ENCODE measurements at regions not wholly inside any gene's neighbourhood (a gene's known extent, or its start where the extent isn't known, plus 50 kb on each side); places are given as distances from the start of the nearest gene placed in this dataset.

GRCh38 chr5:58369513-58370190 lies 90.2 kb downstream of the PLK2 start:
- WGBS, 4 donors: 39 to 44% (median 42%) methylated on average over 5 of the region's 5 CpGs

DNA sequence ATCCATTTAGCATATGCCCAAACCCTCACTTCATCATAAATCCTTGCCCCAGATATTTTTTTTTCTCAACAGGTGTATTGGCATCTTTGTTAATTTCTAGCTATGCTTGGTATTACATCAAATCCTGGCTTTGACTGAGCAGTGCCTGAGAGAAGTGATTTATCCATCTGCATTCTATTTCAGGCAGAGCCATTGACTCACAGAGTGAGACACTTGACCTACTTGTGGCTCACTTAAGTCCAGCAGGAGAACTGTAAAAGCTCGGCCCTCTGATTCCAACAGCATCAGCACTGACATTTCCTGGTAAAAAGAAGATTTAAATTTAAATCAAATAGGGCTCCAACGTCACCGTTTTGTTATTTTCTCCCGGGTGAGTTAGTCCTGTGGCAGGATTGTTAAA lies 93.4 kb downstream of the PLK2 start:
- Histone ChIP-seq H3K9me3 (peaks cover 0 to under 1% (median 0%) of the 10 kb centered on the region in 12 donors), H3K4me3 (no peak overlapping the region), H3K27ac (peak overlapping the region in 9 of 12 donors; percentile 4 to 76 (median 55)), H3K36me3 (no peaks in the 10 kb centered on the region), H3K4me1 (peaks cover 0 to 17% (median 0%) of the 10 kb centered on the region in 12 donors), H3K27me3 (no peaks in the 10 kb centered on the region)
- intact Hi-C loops (cut with DNase I): loop anchor here in 4 of 10 donors (10.0 kb wide), 3 partner anchors 88 to 702 kb away; no protein-coding TSS in a partner anchor
- 31 to 42% (median 39%) methylated on average over 3 to 4 of the region's 4 CpGs for WGBS, 4 donors
- no peak for TF ChIP-seq CTCF (IDR thresholded peaks at IDR 0.05)
- TF ChIP-seq POLR2A (IDR thresholded peaks at IDR 0.05): no peak
- DNase-seq (peak in 1 of 5 donors; percentile 26), ATAC-seq (peak; percentile 82 to 96 (median 91))

More at GRCh38 chr5:58369513-58370190, 90.2 kb downstream of the PLK2 start:
- DNase-seq (peak in 1 of 5 donors; percentile 22), ATAC-seq (peak; percentile 51 to 61 (median 55))
- no peak overlapping the region for H3K4me3 ChIP-seq
- no peaks in the 10 kb centered on the region for H3K27me3 ChIP-seq
- no peak for TF ChIP-seq POLR2A (IDR thresholded peaks at IDR 0.05)
- H3K27ac ChIP-seq: peak overlapping the region in 5 of 12 donors; percentile 8 to 49 (median 30)
- peaks cover 0 to 10% (median 0%) of the 10 kb centered on the region in 12 donors for H3K9me3 ChIP-seq
- intact Hi-C loops (cut with DNase I): loop anchor here in 4 of 10 donors (10.0 kb wide), 3 partner anchors 85 to 705 kb away; no protein-coding TSS in a partner anchor
- H3K36me3 ChIP-seq: no peaks in the 10 kb centered on the region
- H3K4me1 ChIP-seq: peaks cover 0 to 14% (median 0%) of the 10 kb centered on the region in 12 donors

DNA sequence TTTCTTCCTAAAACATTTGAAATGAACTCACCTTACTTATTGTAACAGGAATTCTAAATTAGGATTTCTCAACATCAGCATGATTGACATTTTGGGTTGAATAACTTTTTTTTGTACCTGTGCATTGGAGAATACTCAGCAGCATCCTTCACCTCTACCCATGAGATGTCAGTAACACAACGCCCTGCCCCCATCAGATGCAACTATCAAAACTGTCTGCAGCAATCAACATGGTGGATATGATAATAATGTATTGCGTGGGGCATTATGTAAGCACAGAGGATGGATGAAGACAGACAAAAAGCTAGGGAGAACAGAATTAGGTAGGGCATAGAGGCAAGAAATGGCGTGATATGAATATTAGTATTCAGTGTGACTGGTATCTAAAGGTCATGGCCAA lies 94.1 kb downstream of the PLK2 start:
- Histone ChIP-seq H3K27ac (no peak overlapping the region), H3K36me3 (no peaks in the 10 kb centered on the region), H3K9me3 (no peaks in the 10 kb centered on the region), H3K27me3 (no peaks in the 10 kb centered on the region), H3K4me3 (no peak overlapping the region), H3K4me1 (peaks cover 0 to 17% (median 0%) of the 10 kb centered on the region in 12 donors)
- WGBS, 4 donors: 53 to 79% (median 72%) methylated on average over 3 of the region's 3 CpGs
- TF ChIP-seq CTCF (IDR thresholded peaks at IDR 0.05): no peak
- no peak for TF ChIP-seq POLR2A (IDR thresholded peaks at IDR 0.05)
- intact Hi-C loops (cut with DNase I): loop anchor here in 4 of 10 donors (10.0 kb wide), 3 partner anchors 89 to 701 kb away; no protein-coding TSS in a partner anchor
- DNase-seq (no peak), ATAC-seq (no peak)

- DNase-seq (no peak), ATAC-seq (no peak)
- no peaks in the 10 kb centered on the region for H3K27me3 ChIP-seq
- 92 to 96% (median 95%) methylated on average over 8 of the region's 8 CpGs for WGBS, 4 donors
- no peaks in the 10 kb centered on the region for H3K36me3 ChIP-seq
- intact Hi-C loops (cut with DNase I): loop anchor here in 4 of 10 donors (10.0 kb wide), 3 partner anchors 91 to 699 kb away; no protein-coding TSS in a partner anchor
- no peaks in the 10 kb centered on the region for H3K9me3 ChIP-seq
- H3K27ac ChIP-seq: no peak overlapping the region
- TF ChIP-seq POLR2A (IDR thresholded peaks at IDR 0.05) (no peak), CTCF (IDR thresholded peaks at IDR 0.05) (no peak)
- peaks cover 0 to 17% (median 0%) of the 10 kb centered on the region in 12 donors for H3K4me1 ChIP-seq
- H3K4me3 ChIP-seq: no peak overlapping the region
Measured at GRCh38 chr5:58363461-58364249, 96.2 kb downstream of the PLK2 start.
